HG02973 (cell line): ENCODE measurements at regions not wholly inside any gene's neighbourhood (a gene's known extent, or its start where the extent isn't known, plus 50 kb on each side); places are given as distances from the start of the nearest gene placed in this dataset.
"Not testable (repeated sequence)": the region's sequence is repeated elsewhere in the genome, so short reads cannot be mapped to it uniquely, and the experiment has no call there.

Experiments used
- ATAC-seq: cut with Tn5 transposase; IDR thresholded peaks from one replicate; pipeline ENCODE4 v1.9.1; 2021; ENCODE audit warnings: moderate library complexity; ENCODE audit not compliant: unreplicated experiment

- ATAC-seq, result no peak
Measured at GRCh38 chr2:144937910-144938709, 418.2 kb upstream of the ZEB2 start.

- ATAC-seq, result no peak
Measured at GRCh38 chr2:144937066-144937465, 417.1 kb upstream of the ZEB2 start.

GRCh38 chr2:144936442-144936841 lies 416.5 kb upstream of the ZEB2 start:
- ATAC-seq, result no peak

- ATAC-seq, result no peak
Measured at GRCh38 chr2:144935736-144936135, 415.8 kb upstream of the ZEB2 start.

GRCh38 chr2:144935191-144935590 lies 415.3 kb upstream of the ZEB2 start:
- no peak for ATAC-seq

- ATAC-seq, result no peak
Measured at GRCh38 chr2:144931960-144932359, 412.0 kb upstream of the ZEB2 start.

- no peak for ATAC-seq
Measured at GRCh38 chr2:144931480-144931879, 411.6 kb upstream of the ZEB2 start.

GRCh38 chr2:144927429-144927828 lies 407.5 kb upstream of the ZEB2 start:
- no peak for ATAC-seq

GRCh38 chr2:144925886-144926285 lies 406.0 kb upstream of the ZEB2 start:
- ATAC-seq, result no peak

- ATAC-seq, result no peak
Measured at GRCh38 chr2:144924827-144925226, 404.9 kb upstream of the ZEB2 start.

GRCh38 chr2:144922519-144922918 lies 402.6 kb upstream of the ZEB2 start:
- no peak for ATAC-seq

- no peak for ATAC-seq
Measured at GRCh38 chr2:144920755-144921530, 401.0 kb upstream of the ZEB2 start.

GRCh38 chr2:144914622-144915318 lies 394.9 kb upstream of the ZEB2 start:
- ATAC-seq, result no peak

GRCh38 chr2:144914113-144914512 lies 394.2 kb upstream of the ZEB2 start:
- no peak for ATAC-seq

GRCh38 chr2:144912206-144912605 lies 392.3 kb upstream of the ZEB2 start:
- ATAC-seq, result no peak

- ATAC-seq, result no peak
Measured at GRCh38 chr2:144905956-144906355, 386.0 kb upstream of the ZEB2 start.

GRCh38 chr2:144904612-144905011 lies 384.7 kb upstream of the ZEB2 start:
- ATAC-seq, result no peak

- ATAC-seq, result not testable (repeated sequence)
Measured at GRCh38 chr2:144903045-144903444, 383.1 kb upstream of the ZEB2 start.

GRCh38 chr2:144901386-144901785 lies 381.5 kb upstream of the ZEB2 start:
- ATAC-seq, result not testable (repeated sequence)

- ATAC-seq, result no peak
Measured at GRCh38 chr2:144896341-144896740, 376.4 kb upstream of the ZEB2 start.
